IPS-18c (cell line): ENCODE measurements at regions not wholly inside any gene's neighbourhood (a gene's known extent, or its start where the extent isn't known, plus 50 kb on each side); places are given as distances from the start of the nearest gene placed in this dataset.

Source experiments
- H3K4me3 ChIP-seq: 2 replicates; pipeline ENCODE4 v1.7.0; 2013; ENCODE audit warnings: low read depth, mild to moderate bottlenecking, low read length, moderate library complexity; ENCODE audit not compliant: insufficient read depth
- H3K9me3 ChIP-seq: one replicate; pipeline ENCODE4 v1.6.1; 2013; ENCODE audit warnings: mild to moderate bottlenecking, low read length, moderate library complexity; ENCODE audit not compliant: control insufficient read depth, insufficient read depth

GRCh38 chr4:175033162-175033561 lies 115.0 kb downstream of the ADAM29 start:
- 0 out of 2 replicates have a peak overlapping the region, but pooled peaks have one; percentile 1 for H3K4me3 ChIP-seq

GRCh38 chr4:175034007-175034406 lies 115.8 kb downstream of the ADAM29 start:
- H3K9me3 ChIP-seq, result peaks cover 8% of the 10 kb centered on the region
- no peak overlapping the region for H3K4me3 ChIP-seq

More at GRCh38 chr4:175033162-175033561, 115.0 kb downstream of the ADAM29 start:
- peaks cover 8% of the 10 kb centered on the region for H3K9me3 ChIP-seq

GRCh38 chr4:175034986-175035705 lies 117.0 kb downstream of the ADAM29 start:
- Histone ChIP-seq H3K4me3 (no peak overlapping the region), H3K9me3 (peaks cover 5% of the 10 kb centered on the region)

GRCh38 chr4:175035905-175036304 lies 117.7 kb downstream of the ADAM29 start:
- H3K9me3 ChIP-seq, result peaks cover 5% of the 10 kb centered on the region

GRCh38 chr4:175048111-175048784 lies 130.1 kb downstream of the ADAM29 start:
- Histone ChIP-seq H3K4me3 (no peak overlapping the region), H3K9me3 (no peaks in the 10 kb centered on the region)

More at GRCh38 chr4:175035905-175036304, 117.7 kb downstream of the ADAM29 start:
- no peak overlapping the region for H3K4me3 ChIP-seq

- Histone ChIP-seq H3K9me3 (no peaks in the 10 kb centered on the region), H3K4me3 (no peak overlapping the region)
Measured at GRCh38 chr4:175048906-175049305, 130.7 kb downstream of the ADAM29 start.

- Histone ChIP-seq H3K9me3 (no peaks in the 10 kb centered on the region), H3K4me3 (no peak overlapping the region)
Measured at GRCh38 chr4:175051974-175052373, 133.8 kb downstream of the ADAM29 start.

GRCh38 chr4:175054980-175055379 lies 136.8 kb downstream of the ADAM29 start:
- Histone ChIP-seq H3K9me3 (no peaks in the 10 kb centered on the region), H3K4me3 (no peak overlapping the region)

GRCh38 chr4:175062183-175062592 lies 144.0 kb downstream of the ADAM29 start:
- H3K4me3 ChIP-seq, result no peak overlapping the region
- peaks cover 4% of the 10 kb centered on the region for H3K9me3 ChIP-seq

- Histone ChIP-seq H3K9me3 (peaks cover 4% of the 10 kb centered on the region), H3K4me3 (no peak overlapping the region)
Measured at GRCh38 chr4:175065228-175065627, 147.1 kb downstream of the ADAM29 start.

GRCh38 chr4:175066923-175067627 lies 148.9 kb downstream of the ADAM29 start:
- Histone ChIP-seq H3K4me3 (no peak overlapping the region), H3K9me3 (peaks cover 3% of the 10 kb centered on the region)

- Histone ChIP-seq H3K4me3 (no peak overlapping the region), H3K9me3 (no peaks in the 10 kb centered on the region)
Measured at GRCh38 chr4:175068266-175068665, 150.1 kb downstream of the ADAM29 start.

- Histone ChIP-seq H3K4me3 (no peak overlapping the region), H3K9me3 (no peaks in the 10 kb centered on the region)
Measured at GRCh38 chr4:175070444-175070843, 152.3 kb downstream of the ADAM29 start.

- Histone ChIP-seq H3K4me3 (no peak overlapping the region), H3K9me3 (no peaks in the 10 kb centered on the region)
Measured at GRCh38 chr4:175071123-175071522, 153.0 kb downstream of the ADAM29 start.

- peaks cover 3% of the 10 kb centered on the region for H3K9me3 ChIP-seq
Measured at GRCh38 chr4:175087145-175087544, 169.0 kb downstream of the ADAM29 start.

GRCh38 chr4:175090116-175090515 lies 172.0 kb downstream of the ADAM29 start:
- H3K9me3 ChIP-seq, result peaks cover 6% of the 10 kb centered on the region

More at GRCh38 chr4:175087145-175087544, 169.0 kb downstream of the ADAM29 start:
- H3K4me3 ChIP-seq, result no peak overlapping the region

GRCh38 chr4:175091649-175092048 lies 173.5 kb downstream of the ADAM29 start:
- Histone ChIP-seq H3K4me3 (no peak overlapping the region), H3K9me3 (peaks cover 6% of the 10 kb centered on the region)

More at GRCh38 chr4:175090116-175090515, 172.0 kb downstream of the ADAM29 start:
- H3K4me3 ChIP-seq, result no peak overlapping the region

GRCh38 chr4:175092114-175092513 lies 174.0 kb downstream of the ADAM29 start:
- Histone ChIP-seq H3K9me3 (peaks cover 6% of the 10 kb centered on the region), H3K4me3 (no peak overlapping the region)
